Motor neuron (in vitro differentiated cells): ENCODE measurements at regions not wholly inside any gene's neighbourhood (a gene's known extent, or its start where the extent isn't known, plus 50 kb on each side); places are given as distances from the start of the nearest gene placed in this dataset.

ENCODE experiments used
- ATAC-seq, 8 experiments: fragments of 200-7000 bp; cut with Tn5 transposase; replicated peaks in 6 of 8; 2 replicates each; pipeline ENCODE4 v1.8.0; 2021; ENCODE audit warnings: mild to moderate bottlenecking in 8 of 8, moderate library complexity in 8 of 8
- H3K27ac ChIP-seq, 2 donors: fragments of 250-450 bp; sonication (Bioruptor Pico); 2 replicates each; pipeline ENCODE4 v1.9.0; 2021; ENCODE audit warnings: antibody characterized with exemption in 2 of 2, mild to moderate bottlenecking in 2 of 2, moderate library complexity in 1 of 2
- H3K4me1 ChIP-seq, 2 donors: fragments of 250-450 bp; sonication (Bioruptor Pico); replicated peaks in 1 of 2; 2 replicates each; pipeline ENCODE4 v1.6.1; 2021; ENCODE audit warnings: antibody characterized with exemption in 2 of 2, mild to moderate bottlenecking in 2 of 2, moderate library complexity in 1 of 2
- H3K4me3 ChIP-seq, 5 donors: fragments of 250-450 bp; sonication (Bioruptor Pico); 2 replicates each; pipeline ENCODE4 v1.9.0; 2021; ENCODE audit warnings: antibody characterized with exemption in 5 of 5, mild to moderate bottlenecking in 5 of 5, moderate library complexity in 4 of 5
- WGBS, 10 experiments: fragments of 450-650 bp; shearing (Covaris generic); methylation state at CpG; one replicate each; pipeline ENCODE4 v1.0.0; 2022; 5-methylcytosine and 5-hydroxymethylcytosine counted together
- in situ Hi-C, 9 experiments: fragments of 400-800 bp; cut with MboI; loops; one replicate each; pipeline ENCODE4 v1.15.0; 2021; ENCODE audit warnings: low sequenced_read_pairs in 9 of 9, low pct_unique_long_range_greater_than_20kb in 2 of 9; ENCODE audit not compliant: unreplicated experiment in 9 of 9

DNA sequence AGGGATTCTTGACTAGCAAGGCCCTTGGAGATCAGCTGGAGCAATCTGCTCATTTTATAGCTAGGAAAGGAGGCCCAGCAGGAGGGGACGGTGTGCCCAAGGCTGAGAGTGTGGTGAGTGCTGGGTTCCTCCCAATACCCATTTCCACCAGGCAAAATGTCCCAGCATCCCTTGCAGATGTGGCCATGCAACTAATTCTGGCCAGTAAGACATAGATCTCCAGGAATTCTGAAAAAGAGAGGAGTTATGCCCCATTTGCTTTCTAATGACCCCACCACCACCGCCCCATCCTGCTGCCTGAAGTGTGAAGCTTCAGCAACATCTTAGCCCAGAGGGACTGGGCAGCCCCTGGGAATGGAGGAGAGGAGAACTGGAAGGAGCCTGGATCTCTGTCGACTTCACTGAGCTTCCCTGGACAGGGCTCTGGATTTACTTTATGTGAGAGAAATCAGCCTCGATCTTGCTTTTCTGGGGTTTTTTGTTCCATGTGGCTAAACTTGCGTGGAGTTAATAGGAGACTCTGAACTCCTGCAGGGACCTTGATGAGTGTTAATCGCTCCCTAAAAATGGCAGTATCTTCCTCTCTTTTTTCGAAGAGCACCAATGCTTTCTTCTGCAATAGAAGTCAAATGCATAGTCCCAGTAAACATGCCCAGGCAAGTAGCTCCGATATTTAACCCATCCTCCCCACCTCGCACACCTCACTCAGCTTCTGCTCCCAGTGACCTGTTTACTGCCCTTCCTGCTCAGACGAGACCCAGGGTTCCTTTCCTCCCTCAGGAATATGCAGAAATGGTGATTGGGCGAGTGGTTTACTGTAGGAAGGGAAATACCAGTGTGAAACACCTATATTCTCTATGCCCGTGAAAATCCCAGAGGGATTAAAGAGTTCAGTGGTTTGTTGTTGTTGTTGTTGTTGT, 127.5 kb upstream of the GPR26 start:
- in situ Hi-C loops: no loop called here
- Histone ChIP-seq H3K4me3 (no peak overlapping the region), H3K27ac (no peak overlapping the region), H3K4me1 (no peaks in the 10 kb centered on the region)
- 14 to 94% (median 63%) methylated on average over 2 to 10 of the region's 12 CpGs for WGBS, 10 experiments
- peak in 2 of 8 experiments; percentile 72 for ATAC-seq

DNA sequence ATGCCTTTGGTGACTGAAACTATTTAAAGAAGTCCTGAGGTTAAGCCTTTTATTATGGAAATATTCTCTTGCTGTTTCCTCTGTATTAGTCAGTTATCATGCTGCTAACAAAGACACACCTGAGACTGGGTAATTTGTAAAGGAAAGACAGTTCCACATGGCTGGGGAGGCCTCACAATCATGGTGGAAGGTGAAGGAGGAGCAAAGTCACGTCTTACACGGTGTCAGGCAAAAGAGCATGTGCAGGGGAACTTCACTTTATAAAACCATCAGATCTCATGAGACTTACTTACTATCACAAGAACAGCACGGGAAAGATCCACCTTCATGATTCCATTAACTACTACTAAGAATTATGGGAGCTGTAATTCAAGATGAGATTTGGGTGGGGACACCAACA, 121.2 kb upstream of the GPR26 start:
- no peak overlapping the region for H3K4me3 ChIP-seq
- no peak for ATAC-seq
- no peak overlapping the region for H3K27ac ChIP-seq
- 5 to 100% (median 50%) methylated on average over 1 to 3 of the region's 3 CpGs; no CpG with 5 or more reads in 2 of the 10 experiments for WGBS, 10 experiments
- no peaks in the 10 kb centered on the region for H3K4me1 ChIP-seq
- in situ Hi-C loops: no loop called here

DNA sequence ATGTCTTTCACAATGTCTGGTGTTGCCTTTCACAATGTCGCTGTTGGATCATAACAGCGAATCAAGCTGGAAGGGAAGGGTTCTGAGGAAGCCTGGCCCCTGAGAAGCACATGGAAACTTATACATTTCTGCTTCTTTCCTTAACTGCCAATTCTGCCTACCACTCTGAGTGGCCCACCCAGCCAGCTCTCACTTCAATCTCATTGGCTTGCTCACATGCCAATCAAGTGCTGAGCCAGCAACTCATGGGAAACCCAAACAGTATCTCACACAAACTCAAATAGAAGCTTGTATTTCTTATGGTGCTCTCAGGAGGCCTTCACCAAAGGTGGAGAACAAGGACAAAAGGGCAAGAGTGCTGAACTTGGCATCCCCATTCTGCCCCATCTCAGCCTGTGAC, 117.4 kb upstream of the GPR26 start:
- Histone ChIP-seq H3K4me3 (no peak overlapping the region), H3K4me1 (peaks cover 2% of the 10 kb centered on the region in 2 donors), H3K27ac (no peak overlapping the region)
- no peak for ATAC-seq
- in situ Hi-C loops: no loop called here
- 83% methylated on average over 1 of the region's 2 CpGs; no CpG with 5 or more reads in 9 of the 10 experiments for WGBS, 10 experiments

DNA sequence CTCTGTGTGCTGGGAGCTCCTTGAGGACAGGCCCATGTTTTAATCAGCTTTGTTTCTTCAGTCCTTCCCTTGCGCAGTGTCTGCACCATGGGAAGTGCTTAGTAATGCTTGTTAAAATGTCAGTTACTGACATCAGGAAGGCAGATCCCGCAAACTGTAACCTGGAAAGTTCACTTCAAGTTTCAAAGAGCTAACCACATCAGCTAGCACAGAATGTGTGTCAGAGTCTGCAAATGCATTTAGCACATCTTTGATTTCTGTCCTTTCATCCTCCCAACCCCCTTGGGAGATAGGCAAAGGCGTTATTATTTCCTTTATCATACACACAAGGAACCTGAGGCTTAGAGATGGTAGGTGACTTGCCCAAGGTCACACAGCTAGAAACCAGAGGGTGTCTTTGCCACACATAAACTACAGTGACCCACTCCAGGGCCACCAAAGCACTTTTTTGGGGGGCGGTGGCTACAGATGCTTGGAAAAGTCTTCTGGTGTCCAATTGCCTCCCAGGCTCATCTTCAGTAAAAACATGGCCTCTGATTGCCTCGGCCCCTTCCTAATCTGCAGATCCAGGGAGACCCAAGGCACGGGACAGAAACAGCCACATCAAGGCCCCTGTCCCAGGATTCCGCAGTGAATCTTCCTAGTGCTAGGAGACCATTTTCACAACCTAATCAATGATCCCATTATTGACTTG, 116.2 kb upstream of the GPR26 start:
- WGBS, 10 experiments: 30 to 100% (median 78%) methylated on average over 1 to 5 of the region's 7 CpGs; no CpG with 5 or more reads in 1 of the 10 experiments
- H3K4me1 ChIP-seq: peaks cover 2% of the 10 kb centered on the region in 2 donors
- ATAC-seq: no peak
- in situ Hi-C loops: loop anchor here (10.0 to 25.0 kb wide), 4 partner anchors 413 to 513 kb away; partner anchors contain the start of genes HMX3 (in 8 of the 9) and HMX2 (in 7 of the 9)
- no peak overlapping the region for H3K27ac ChIP-seq
- H3K4me3 ChIP-seq: no peak overlapping the region

DNA sequence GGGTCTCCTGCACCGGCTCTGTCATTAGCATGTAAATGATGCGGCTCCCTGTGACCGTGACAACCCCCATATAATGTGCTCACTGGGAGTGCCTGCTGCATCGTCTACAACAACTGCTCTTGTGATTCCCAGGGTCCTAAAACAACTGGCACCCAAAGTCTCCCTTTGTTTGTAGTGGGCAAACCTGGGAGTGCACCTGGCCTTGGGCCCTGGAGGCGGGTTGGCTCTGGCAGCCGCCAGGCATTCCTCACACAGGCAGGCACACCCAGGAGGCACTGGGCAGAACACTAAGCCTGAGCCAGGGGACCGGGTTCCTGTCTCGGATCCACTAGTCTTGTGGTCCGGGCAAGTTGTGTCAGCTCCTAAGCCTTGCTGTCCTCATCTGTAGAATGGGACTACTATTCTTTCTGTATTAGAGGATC, 115.5 kb upstream of the GPR26 start:
- no peak overlapping the region for H3K27ac ChIP-seq
- no peak overlapping the region for H3K4me3 ChIP-seq
- 0 to 100% (median 12%) methylated on average over 1 to 5 of the region's 9 CpGs; no CpG with 5 or more reads in 2 of the 10 experiments for WGBS, 10 experiments
- peak in 3 of 8 experiments; percentile 37 to 67 (median 57) for ATAC-seq
- H3K4me1 ChIP-seq: peaks cover 2% of the 10 kb centered on the region in 2 donors
- in situ Hi-C loops: loop anchor here (10.0 to 25.0 kb wide), 4 partner anchors 413 to 513 kb away; partner anchors contain the start of genes HMX3 (in 8 of the 9) and HMX2 (in 7 of the 9)

DNA sequence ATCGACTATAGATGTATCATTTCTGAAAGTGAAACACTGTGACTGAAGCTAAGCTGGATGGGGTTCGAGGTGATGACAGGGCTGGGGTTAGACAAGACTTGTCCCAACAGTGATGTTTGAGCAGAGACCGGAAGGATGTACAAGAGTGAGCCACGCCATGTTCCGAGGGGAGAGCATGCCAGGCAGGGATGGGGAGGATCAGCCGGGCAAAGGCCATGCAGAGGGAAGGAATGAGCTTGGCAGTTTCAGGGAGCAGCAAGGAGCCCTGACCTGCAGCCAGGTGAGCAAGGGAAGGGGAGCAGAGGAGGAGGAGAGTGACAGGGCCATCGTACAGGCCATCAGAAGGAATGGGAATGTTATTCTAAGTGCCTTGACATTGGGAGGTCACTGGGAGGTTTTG, 114.9 kb upstream of the GPR26 start:
- in situ Hi-C loops: loop anchor here (10.0 to 25.0 kb wide), 4 partner anchors 414 to 514 kb away; partner anchors contain the start of genes HMX3 (in 8 of the 9) and HMX2 (in 7 of the 9)
- 0 to 100% (median 76%) methylated on average over 1 to 7 of the region's 7 CpGs for WGBS, 10 experiments
- no peak for ATAC-seq

DNA sequence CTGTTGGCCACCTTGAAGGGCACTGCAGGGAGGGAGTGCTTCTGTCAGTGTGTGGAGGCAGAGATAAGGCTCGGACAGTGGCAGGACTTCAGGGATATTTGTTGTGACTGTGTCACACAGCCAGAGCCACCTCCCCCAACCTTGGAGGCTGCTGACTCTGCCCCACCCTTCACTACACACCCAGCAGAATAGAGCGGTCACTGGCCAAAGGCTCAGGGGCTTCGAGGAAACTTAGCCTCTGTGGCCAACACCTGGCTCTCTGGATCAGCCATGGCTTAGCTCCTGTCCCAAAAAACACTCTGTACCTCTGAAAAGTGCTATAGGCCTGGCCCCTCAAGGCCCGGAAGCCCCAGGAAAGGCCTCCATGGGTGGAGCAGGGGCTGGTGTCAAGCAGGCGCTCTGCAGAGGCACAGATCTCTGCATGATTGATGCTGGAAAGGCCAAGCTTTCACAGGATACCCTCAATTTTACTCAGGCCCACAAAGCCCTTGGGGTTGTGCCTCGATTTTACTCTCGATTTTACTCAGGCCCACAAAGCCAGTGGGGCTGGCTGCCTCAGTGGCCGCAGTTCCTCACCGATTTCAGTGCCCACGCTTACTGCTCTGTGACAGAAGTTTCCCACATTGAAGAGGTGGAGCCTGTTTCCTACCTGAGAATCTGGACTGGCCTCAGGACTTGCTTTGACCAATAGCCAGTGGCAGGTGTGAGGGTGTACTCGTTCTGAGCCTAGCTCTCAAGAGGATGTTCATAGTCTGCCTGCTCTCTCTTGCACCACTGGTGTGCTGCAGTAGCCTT, 113.2 kb upstream of the GPR26 start:
- Histone ChIP-seq H3K4me1 (peaks cover 2% of the 10 kb centered on the region in 2 donors), H3K4me3 (no peak overlapping the region), H3K27ac (no peak overlapping the region)
- peak in 2 of 8 experiments; percentile 27 to 44 for ATAC-seq
- 0 to 100% (median 78%) methylated on average over 1 to 6 of the region's 11 CpGs; no CpG with 5 or more reads in 5 of the 10 experiments for WGBS, 10 experiments
- in situ Hi-C loops: loop anchor here (10.0 to 25.0 kb wide), 4 partner anchors 416 to 516 kb away; partner anchors contain the start of genes HMX3 (in 8 of the 9) and HMX2 (in 7 of the 9)

More for the DNA sequence above, 114.9 kb upstream of the GPR26 start:
- Histone ChIP-seq H3K4me1 (peaks cover 2% of the 10 kb centered on the region in 2 donors), H3K4me3 (no peak overlapping the region), H3K27ac (no peak overlapping the region)

DNA sequence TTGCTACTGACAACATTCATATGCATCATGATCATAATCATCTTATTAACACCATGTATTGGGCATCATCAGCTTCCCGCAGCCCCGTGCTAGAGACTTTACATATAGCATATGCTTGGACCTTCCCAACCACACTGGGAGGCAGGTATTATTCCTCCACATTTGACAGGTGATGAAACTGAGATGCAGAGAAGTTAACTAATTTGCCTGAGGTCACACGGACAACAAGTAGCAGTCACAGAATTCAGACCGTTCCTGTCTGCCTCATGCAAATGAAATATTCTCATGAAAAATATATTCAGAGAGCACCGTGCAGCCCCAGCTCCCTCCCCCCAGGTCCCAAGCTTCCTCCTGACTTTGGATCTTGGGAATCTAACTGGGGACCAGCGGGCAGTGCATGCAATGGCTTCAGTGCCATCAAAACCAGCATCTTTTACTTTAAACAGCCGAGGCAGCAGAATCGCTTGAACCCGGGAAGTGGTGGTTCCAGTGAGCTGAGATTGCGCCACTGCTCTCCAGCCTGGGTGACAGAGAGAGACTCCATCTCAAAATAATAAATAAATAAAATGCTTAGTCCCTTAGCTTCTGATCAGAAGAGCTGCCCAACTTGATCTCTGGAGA, 112.2 kb upstream of the GPR26 start:
- 0 to 85% (median 77%) methylated on average over 1 to 10 of the region's 10 CpGs; no CpG with 5 or more reads in 3 of the 10 experiments for WGBS, 10 experiments
- Histone ChIP-seq H3K4me1 (peaks cover 2% of the 10 kb centered on the region in 2 donors), H3K4me3 (no peak overlapping the region), H3K27ac (no peak overlapping the region)
- ATAC-seq: no peak
- in situ Hi-C loops: loop anchor here (10.0 to 25.0 kb wide), 4 partner anchors 417 to 517 kb away; partner anchors contain the start of genes HMX3 (in 8 of the 9) and HMX2 (in 7 of the 9)

DNA sequence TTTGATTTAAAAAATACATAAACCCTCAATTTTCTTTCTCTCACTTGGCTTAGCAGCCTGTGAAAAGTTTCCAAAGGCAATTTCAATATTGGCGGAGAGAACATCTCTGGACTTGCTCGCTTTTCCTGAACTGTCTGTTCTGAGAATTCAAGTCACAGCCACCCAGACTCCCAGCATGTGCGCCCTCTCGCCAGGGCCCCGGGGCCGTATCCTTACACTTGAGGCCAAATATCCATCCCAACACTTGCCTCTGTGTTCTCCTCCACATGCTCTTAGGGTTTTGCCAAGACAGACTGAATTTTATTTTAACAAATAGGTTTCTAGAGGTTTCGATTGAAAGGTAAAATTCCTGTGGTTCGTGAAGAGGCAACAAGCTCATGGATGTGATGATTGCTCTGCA, 111.5 kb upstream of the GPR26 start:
- no peak overlapping the region for H3K4me3 ChIP-seq
- in situ Hi-C loops: loop anchor here (10.0 to 25.0 kb wide), 4 partner anchors 417 to 517 kb away; partner anchors contain the start of genes HMX3 (in 8 of the 9) and HMX2 (in 7 of the 9)
- no peak overlapping the region for H3K27ac ChIP-seq
- peaks cover 2% of the 10 kb centered on the region in 2 donors for H3K4me1 ChIP-seq
- 20 to 100% (median 84%) methylated on average over 2 to 8 of the region's 8 CpGs; no CpG with 5 or more reads in 1 of the 10 experiments for WGBS, 10 experiments
- ATAC-seq: no peak

DNA sequence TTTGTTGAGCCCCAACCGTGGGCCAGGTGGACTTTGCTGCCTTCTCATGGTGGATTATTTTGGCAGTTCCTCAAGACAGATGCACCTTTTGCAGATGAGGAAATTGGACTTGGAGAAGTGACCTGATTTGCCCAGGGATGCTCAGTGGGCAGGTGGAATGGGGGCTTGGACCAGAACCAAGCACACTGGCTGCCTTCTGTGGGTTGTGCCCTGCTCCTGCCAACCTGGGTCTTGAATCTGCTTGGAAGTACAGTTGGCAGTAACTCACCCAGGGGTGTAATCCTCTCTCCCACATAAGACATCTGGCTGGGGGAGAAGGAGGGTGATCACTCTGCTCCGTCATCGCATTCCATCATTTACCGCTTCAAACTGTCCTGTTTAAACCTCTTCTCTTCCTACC, 110.5 kb upstream of the GPR26 start:
- no peak overlapping the region for H3K27ac ChIP-seq
- in situ Hi-C loops: loop anchor here (10.0 to 25.0 kb wide), 4 partner anchors 418 to 518 kb away; partner anchors contain the start of genes HMX3 (in 8 of the 9) and HMX2 (in 7 of the 9)
- peaks cover 0 to 2% of the 10 kb centered on the region in 2 donors for H3K4me1 ChIP-seq
- no peak for ATAC-seq
- no peak overlapping the region for H3K4me3 ChIP-seq
- 40 to 85% (median 79%) methylated on average over 1 to 4 of the region's 4 CpGs; no CpG with 5 or more reads in 6 of the 10 experiments for WGBS, 10 experiments

DNA sequence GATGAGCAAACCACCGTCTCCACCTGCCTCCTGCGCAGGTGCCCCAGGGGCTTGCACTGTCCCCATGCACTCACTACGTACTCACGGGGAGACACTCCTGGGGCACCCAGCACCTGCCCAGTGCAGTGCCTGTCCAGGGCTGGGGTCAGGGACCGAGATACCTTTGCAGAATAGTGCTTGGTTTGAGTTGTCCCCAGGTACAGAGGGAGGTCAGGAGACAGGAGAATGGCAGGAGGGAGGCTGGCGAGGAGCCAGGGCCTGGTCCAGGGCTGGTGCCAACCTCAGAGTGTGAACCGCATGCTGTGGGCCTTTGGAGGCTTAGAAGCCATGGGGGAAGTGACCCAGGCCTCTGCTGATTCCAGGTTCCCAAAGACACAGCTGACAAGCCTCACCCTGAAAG, 110.1 kb upstream of the GPR26 start:
- ATAC-seq: no peak
- no peaks in the 10 kb centered on the region for H3K4me1 ChIP-seq
- in situ Hi-C loops: loop anchor here (10.0 to 25.0 kb wide), 4 partner anchors 419 to 519 kb away; partner anchors contain the start of genes HMX3 (in 8 of the 9) and HMX2 (in 7 of the 9)
- H3K27ac ChIP-seq: no peak overlapping the region
- no peak overlapping the region for H3K4me3 ChIP-seq
- 17 to 100% (median 68%) methylated on average over 1 to 3 of the region's 7 CpGs; no CpG with 5 or more reads in 2 of the 10 experiments for WGBS, 10 experiments
